KOPT-K1 (cell line): ENCODE measurements at regions not wholly inside any gene's neighbourhood (a gene's known extent, or its start where the extent isn't known, plus 50 kb on each side); places are given as distances from the start of the nearest gene placed in this dataset.

Source experiments
- H3K27ac ChIP-seq: fragments of 200-600 bp; sonication (generic); 2 replicates; pipeline ENCODE4 v1.5.1; 2016; ENCODE audit warnings: antibody characterized with exemption, mild to moderate bottlenecking, low read depth, low read length; ENCODE audit not compliant: poor library complexity, severe bottlenecking
- H3K36me3 ChIP-seq: fragments of 200-600 bp; sonication (generic); 2 replicates; pipeline ENCODE4 v1.5.1; 2017; ENCODE audit warnings: antibody characterized with exemption, mild to moderate bottlenecking, low read length, moderate library complexity; ENCODE audit not compliant: insufficient read depth
- H3K9me3 ChIP-seq: fragments of 200-600 bp; sonication (generic); 2 replicates; pipeline ENCODE4 v1.5.1; 2017; ENCODE audit warnings: antibody characterized with exemption, low read length, mild to moderate bottlenecking; ENCODE audit not compliant: insufficient read depth, poor library complexity, severe bottlenecking

DNA sequence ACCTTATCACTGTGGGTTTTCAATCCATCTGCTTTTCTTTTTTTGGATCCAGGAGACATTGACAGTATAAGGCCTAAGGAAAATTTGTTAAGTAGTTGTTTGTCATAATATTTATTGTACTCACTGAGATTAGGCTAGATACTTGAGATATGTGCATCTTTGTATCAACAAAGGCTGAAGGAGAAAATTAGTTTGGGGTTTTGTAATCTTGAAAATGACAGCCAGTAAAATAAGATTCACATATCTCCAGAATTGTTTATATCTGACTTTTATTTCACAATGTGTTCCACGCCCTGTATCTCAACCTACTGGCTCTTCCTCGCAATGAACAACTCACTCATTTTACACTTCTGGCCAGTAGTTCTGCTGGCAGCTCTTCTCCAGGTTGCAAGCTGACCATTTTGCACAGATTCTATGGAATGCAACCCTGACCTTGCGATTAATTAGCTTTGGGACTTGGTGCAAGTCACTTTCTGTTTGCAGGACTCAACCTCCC is 132.7 kb downstream of the GATA3 start:
- H3K36me3 ChIP-seq = no peaks in the 10 kb centered on the region
- no peaks in the 10 kb centered on the region for H3K9me3 ChIP-seq
- H3K27ac ChIP-seq = no peak overlapping the region

DNA sequence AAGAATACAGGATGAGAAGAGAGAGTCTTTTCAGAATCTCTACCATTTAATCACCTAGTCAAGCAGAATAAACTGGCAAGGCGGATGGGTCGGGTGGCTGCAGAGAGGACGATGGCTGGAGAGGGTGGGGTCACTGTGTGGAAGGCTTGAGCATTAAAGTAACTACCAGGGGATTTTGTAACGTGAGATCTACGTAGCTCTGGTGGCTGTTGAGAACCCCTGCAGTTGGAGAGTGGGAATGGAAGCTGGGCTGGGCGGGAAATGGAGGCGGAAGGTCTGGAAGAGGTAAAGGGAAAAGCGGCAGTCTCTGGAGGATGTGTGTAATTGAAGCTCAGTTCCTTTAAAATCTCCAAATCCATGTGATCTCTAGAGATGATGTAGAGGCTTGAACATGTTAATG is 135.0 kb downstream of the GATA3 start:
- Histone ChIP-seq H3K9me3 (no peaks in the 10 kb centered on the region), H3K36me3 (no peaks in the 10 kb centered on the region)

DNA sequence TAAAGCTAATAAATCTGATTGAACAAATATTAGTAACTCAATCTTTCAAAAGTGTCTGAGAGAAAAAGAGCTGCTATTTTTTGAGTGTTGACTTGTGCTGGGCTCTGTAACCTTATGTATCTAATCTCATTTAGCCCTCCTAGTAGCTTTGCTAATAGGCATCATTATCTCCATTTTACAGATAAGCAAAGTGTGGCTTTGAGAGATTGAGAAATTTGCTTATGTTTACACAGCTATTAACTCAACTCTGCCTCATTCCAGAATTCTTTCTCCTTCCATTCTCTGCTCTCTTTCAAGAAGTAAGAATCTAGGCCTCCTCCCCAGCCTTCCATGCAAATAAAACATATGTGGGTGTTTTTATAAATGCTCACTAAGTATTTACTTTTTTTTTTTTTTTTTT is 137.8 kb downstream of the GATA3 start:
- Histone ChIP-seq H3K27ac (no peak overlapping the region), H3K9me3 (no peaks in the 10 kb centered on the region), H3K36me3 (no peaks in the 10 kb centered on the region)

More for the DNA sequence above, 135.0 kb downstream of the GATA3 start:
- H3K27ac ChIP-seq = no peak overlapping the region

DNA sequence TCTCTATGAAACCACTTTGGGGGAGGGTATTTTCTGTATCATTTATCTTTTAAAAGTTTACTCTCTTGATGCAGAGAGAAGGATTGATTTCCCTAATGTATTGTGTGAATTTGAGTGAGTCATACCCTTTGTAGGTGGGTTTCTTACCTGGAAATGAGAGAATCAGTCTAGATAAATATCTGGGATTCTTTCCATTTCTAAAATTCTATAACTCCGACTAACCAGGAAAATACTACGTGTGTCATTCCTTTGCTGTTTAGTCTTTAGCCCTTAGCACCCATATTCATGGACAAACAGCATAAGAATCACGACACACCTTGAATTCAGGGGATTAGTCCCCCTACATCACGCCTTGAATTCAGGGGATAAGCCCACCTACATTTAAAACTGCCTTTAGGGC is 139.1 kb downstream of the GATA3 start:
- Histone ChIP-seq H3K27ac (no peak overlapping the region), H3K36me3 (no peaks in the 10 kb centered on the region), H3K9me3 (no peaks in the 10 kb centered on the region)

DNA sequence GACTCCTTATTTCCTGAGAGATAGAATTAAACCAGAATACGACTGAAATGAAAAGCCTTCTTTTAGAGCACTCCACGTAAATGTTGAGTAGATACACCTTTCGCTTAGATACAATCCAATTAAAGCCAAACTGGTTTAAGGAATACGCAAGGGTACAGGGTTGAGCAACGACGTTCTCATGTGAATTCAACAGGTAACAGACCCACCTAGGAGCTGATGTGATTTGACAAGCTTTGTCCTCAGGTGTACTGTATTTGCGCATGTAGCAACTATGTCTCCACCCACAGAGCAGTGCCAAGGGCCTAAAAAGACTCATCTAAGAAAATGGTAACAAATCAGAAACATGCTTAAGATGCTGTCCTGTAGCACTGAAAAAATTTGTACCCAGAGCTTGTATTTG is 139.6 kb downstream of the GATA3 start:
- Histone ChIP-seq H3K27ac (no peak overlapping the region), H3K9me3 (no peaks in the 10 kb centered on the region), H3K36me3 (no peaks in the 10 kb centered on the region)

DNA sequence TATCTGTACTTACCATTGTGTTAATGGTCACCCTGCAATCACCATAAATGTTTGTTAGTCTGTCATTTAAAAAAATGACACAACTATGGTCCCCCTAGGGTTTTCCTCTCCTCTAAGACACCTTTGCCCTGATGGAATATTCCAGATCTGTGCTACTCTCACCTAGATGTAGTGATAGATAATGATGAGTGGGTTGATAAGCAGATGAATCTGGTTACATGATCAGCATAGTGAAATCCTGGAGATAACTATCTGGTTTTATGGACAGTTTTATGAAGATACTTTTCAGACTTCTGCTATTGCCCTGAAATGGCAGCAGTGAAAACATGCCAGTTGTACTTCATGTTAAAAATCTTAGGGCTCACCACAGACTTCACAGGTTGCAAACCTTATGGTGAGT is 152.4 kb downstream of the GATA3 start:
- Histone ChIP-seq H3K9me3 (no peaks in the 10 kb centered on the region), H3K27ac (no peak overlapping the region), H3K36me3 (no peaks in the 10 kb centered on the region)

DNA sequence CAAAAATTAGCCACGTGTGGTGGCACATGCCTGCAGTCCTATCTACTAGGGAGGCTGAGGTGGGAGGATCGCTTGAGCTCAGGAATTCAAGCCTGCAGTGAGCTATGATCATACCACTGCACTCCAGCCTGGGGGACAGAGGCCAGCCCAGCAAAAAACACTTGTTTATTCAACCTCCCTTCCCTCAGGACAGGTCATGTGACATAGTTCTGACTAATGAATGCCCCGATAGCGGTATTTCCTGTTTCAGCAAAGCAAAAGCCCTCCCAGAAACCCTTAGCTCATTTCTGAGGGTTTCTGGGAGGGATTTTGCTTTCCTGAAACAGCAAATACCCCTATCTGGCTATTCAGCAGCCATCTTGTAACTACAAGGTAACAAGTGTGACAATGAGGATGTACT is 157.1 kb downstream of the GATA3 start:
- H3K27ac ChIP-seq = no peak overlapping the region
- no peaks in the 10 kb centered on the region for H3K9me3 ChIP-seq
- no peaks in the 10 kb centered on the region for H3K36me3 ChIP-seq

DNA sequence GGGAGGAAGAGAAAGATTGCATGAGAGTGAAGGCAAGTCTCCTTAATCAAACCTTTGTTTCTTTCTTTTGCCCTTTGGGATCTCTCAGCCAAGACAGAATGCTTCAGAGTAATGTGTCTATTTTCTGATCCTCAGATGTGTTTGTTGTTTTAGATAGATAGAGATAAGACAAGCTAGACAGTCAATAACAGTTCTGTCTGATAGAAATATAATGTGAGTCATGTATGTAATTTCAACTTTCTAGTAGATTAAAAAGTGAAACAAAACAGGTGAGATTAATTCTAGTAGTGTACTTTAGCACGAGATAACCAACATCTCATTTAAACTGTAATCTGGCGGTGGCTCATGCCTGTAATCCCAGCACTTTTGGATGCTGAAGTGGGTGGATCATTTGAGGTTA is 159.2 kb downstream of the GATA3 start:
- peaks cover 5% of the 10 kb centered on the region for H3K9me3 ChIP-seq
- no peak overlapping the region for H3K27ac ChIP-seq
- no peaks in the 10 kb centered on the region for H3K36me3 ChIP-seq

DNA sequence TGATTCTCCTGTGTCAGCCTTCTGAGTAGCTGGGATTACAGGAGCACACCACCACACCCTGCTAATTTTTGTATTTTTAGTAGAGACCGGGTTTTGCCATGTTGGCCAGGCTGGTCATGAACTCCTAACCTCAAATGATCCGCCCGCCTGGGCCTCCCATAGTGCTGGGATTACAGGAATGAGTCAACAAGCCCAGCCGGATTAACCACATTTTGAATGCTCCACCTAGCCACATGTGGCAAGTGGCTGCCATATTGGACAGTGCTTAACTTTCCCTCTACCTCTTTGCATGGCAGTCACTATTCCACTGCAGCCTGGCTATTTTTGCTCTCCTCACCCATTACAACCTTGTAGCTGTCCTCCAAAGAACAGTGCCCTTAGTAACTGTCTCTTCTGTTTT is 160.1 kb downstream of the GATA3 start:
- Histone ChIP-seq H3K27ac (no peak overlapping the region), H3K36me3 (no peaks in the 10 kb centered on the region), H3K9me3 (peaks cover 12% of the 10 kb centered on the region)

DNA sequence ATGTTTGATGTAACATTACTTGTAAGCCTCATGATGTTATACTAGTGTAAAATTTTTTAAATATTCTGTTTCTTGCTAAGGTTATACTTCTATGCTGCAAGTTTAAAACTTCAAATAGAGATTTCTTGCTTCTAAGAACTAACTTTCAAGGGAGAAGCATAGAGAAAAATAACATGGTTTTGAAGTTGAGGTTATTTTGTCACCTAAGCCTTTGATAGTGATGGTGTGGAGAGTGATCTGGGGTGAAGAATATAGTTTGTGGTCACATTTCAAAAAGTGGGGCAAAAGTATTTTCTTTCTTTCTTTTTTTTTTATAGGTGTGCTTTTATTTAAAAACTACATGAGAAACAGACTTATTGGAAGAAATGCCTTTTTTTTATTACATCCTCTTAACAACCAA is 162.4 kb downstream of the GATA3 start:
- Histone ChIP-seq H3K27ac (peak overlapping the region; percentile 38), H3K9me3 (peaks cover 12% of the 10 kb centered on the region), H3K36me3 (no peaks in the 10 kb centered on the region)

DNA sequence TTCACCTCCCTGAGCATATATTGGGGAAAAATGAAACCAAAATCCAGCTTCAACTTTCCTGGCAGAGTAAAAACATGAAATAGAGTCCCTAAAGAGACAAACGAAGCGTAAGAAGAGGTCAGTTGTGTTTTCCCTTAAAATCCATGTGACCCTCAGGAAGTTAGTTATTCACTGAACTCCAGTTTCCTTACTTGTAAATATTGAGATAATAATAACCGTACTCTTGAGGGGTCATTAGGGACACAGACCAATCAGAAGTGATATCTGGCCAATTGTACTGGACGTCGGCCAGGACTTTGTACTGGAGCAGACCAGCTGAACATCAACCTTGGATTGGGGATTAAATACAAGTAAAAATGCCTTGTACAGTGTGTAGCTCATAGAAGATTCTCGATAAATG is 167.0 kb downstream of the GATA3 start:
- Histone ChIP-seq H3K36me3 (no peaks in the 10 kb centered on the region), H3K27ac (no peak overlapping the region), H3K9me3 (peaks cover 12% of the 10 kb centered on the region)

DNA sequence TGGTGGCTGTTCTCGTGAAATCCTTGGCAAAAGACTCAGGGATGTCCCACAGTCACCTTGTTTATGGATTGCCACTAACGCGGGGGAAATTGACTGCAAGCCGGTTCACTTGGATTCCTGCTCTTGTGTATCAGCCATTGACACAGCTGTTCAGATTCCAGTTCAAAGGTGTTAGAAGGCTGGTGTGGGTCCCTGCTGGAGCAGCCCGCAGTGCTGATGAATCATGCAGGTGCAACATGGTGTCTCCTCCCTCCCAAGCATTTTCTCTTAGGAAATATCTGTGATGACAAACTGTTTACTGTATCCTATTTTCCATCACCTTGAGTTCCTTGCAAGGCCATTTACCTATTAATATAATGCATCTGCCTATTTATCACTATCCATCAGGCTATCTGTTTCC is 170.1 kb downstream of the GATA3 start:
- Histone ChIP-seq H3K9me3 (no peaks in the 10 kb centered on the region), H3K36me3 (no peaks in the 10 kb centered on the region), H3K27ac (no peak overlapping the region)

DNA sequence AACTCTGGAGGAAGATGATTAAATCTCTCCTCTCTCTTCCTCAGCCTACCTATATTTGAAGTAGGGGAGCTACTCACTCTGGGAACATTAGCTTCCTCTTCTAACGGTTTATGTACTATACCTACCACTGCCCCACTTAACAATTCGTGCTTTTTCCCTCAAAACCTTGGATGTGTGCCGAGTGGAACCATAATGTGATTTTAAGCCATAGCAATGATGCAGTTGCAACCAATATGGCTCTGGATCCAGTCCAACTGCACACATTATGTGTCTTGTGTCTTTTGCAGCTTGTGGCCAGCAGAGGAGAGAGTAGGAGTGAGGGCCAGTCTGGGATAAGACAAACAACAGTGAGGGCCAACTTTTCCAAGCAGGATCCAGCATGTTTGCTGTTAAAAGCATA is 170.7 kb downstream of the GATA3 start:
- no peaks in the 10 kb centered on the region for H3K36me3 ChIP-seq
- H3K9me3 ChIP-seq = no peaks in the 10 kb centered on the region
- H3K27ac ChIP-seq = no peak overlapping the region

DNA sequence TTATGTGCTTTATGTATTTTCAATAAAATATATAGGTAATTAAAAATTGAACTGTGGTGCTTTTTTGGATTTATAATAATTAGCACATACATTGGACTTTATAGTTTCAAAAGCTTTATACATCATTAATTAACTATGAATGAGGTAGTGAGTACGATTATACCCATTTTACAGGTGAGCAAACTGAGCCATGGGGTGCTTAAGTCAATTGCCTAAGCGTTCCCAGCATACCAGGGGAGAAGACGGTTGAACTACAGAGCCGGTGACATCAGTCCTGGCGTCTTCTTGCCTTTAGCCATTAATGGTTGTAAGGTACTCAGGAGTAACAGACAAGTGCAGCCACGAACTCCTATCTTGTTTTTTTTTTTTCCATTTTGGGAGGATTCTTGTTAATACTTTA is 172.8 kb downstream of the GATA3 start:
- Histone ChIP-seq H3K9me3 (no peaks in the 10 kb centered on the region), H3K27ac (no peak overlapping the region), H3K36me3 (no peaks in the 10 kb centered on the region)

DNA sequence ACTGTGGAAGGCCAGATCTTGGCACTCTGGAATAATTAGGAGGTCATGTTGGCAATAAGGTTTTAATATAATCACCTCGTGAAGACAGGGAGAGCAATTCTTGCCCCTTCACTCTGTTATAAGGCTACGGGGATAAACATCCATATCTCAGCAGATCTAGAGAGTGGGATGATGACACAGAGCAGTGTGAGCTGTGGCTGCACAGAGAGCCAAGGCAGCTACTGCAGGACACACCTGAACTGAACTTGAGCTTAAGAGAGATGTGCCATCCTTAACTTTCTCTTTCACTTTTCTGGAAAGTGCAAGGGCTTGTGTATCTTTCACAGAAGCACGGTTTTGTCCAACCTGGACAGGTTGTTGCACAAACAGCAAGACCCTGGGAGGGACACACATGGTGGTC is 174.7 kb downstream of the GATA3 start:
- Histone ChIP-seq H3K27ac (peak overlapping the region; percentile 57), H3K9me3 (no peaks in the 10 kb centered on the region), H3K36me3 (no peaks in the 10 kb centered on the region)

DNA sequence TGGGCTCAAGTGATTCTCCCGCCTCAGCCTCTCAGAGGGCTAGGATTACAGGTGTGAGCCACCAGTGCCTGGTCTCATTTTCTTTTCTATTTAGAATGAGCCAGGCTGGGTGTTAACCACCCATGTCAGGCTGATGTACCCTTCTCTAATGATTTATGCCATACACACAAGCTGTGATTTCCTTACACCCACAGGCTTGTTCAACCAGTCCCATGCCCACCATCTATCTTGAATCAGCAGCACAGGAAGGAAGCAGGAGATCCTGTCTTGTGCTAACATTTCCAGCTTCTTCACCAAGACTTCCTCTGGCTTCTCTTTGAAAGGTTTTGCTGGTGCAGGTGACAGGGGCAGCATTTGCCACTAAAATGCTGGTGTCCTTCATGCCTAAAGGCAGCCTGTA is 176.4 kb downstream of the GATA3 start:
- H3K9me3 ChIP-seq = no peaks in the 10 kb centered on the region
- H3K36me3 ChIP-seq = no peaks in the 10 kb centered on the region
- no peak overlapping the region for H3K27ac ChIP-seq

DNA sequence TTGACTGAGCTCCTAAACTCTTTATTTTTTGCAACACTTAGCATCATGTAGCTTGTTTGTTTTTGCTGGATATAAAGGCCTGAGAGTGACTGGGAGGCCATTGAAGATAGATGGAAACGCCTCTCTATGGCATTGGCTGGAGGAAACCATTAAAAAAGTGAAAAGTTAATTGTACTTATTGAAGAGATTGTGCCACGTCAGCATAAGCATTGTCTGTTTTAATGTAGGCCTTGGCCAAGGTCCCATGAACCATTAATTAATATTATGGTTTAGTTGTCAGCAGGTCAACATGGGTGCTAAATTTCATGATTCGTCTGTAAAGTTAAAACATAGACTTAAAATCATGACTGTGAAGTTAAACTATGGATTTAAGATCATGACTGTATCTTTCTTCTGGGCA is 178.6 kb downstream of the GATA3 start:
- Histone ChIP-seq H3K36me3 (no peaks in the 10 kb centered on the region), H3K9me3 (no peaks in the 10 kb centered on the region), H3K27ac (no peak overlapping the region)
